K562 (cell line): ENCODE measurements at regions not wholly inside any gene's neighbourhood (a gene's known extent, or its start where the extent isn't known, plus 50 kb on each side); places are given as distances from the start of the nearest gene placed in this dataset.

Source experiments
- ATAC-seq: fragments of 200-7000 bp; cut with Tn5 transposase; 3 replicates; pipeline ENCODE4 v1.9.1; 2020; ENCODE audit warnings: moderate library complexity
- BruUV-seq: library from RNA; stranded (reverse); fragments of 400-500 nt; replicated peaks from 2 replicates; lab custom pipeline; 2021; lab: Mats Ljungman, UMichigan
- CTCF ChIA-PET: fragments of 300-600 bp; formaldehyde crosslinking; extraction: SDS; loops from one replicate; lab custom pipeline; 2021; ENCODE audit warnings: low intra/inter-chr PET ratio; lab: Yijun Ruan, JAX
- POLR2A ChIA-PET: fragments of 300-600, 350-650 bp; sonication (Branson Sonifier 250); formaldehyde crosslinking; extraction: SDS; loops from one replicate; lab custom pipeline; 2021; ENCODE audit warnings: antibody characterized with exemption, inconsistent platforms; lab: Yijun Ruan, JAX
- DNase-seq, 4 experiments: peaks; one replicate each; pipeline versions ENCODE4 v3.0.0 to v3.0.0-alpha.2; 2011 to 2018; ENCODE audit warnings: low spot score in 3 of 4, mixed read lengths in 3 of 4; ENCODE audit errors: extremely low read depth in 1 of 4
- FAIRE-seq: peaks from 2 replicates; lab custom pipeline; 2011; peaks lifted over from hg19 to GRCh38; lab: Jason Lieb, UNC
- H2AFZ ChIP-seq: 2 replicates; pipeline ENCODE4 v1.6.0; 2011; ENCODE audit warnings: low read depth, low read length, control low read depth, inconsistent platforms
- H3K27ac ChIP-seq: fragments of 200-600 bp; 3 replicates; pipeline ENCODE4 v1.8.0; 2011; ENCODE audit warnings: low read depth, mild to moderate bottlenecking, control low read depth, inconsistent platforms, low read length, moderate library complexity, mixed read lengths; ENCODE audit errors: extremely low read depth
- H3K27me3 ChIP-seq, 2 experiments: fragments of 300-600 bp in 1 of 2; 2 replicates in 1 of 2; 3 replicates in 1 of 2; pipeline versions ENCODE4 v1.6.0 to v1.8.0; 2011; ENCODE audit warnings: inconsistent platforms in 2 of 2, low read length in 2 of 2, mild to moderate bottlenecking in 1 of 2, mixed read lengths in 1 of 2, moderate library complexity in 1 of 2; ENCODE audit not compliant: control insufficient read depth in 2 of 2, insufficient read depth in 2 of 2
- H3K36me3 ChIP-seq: fragments of 300-600 bp; 3 replicates; pipeline ENCODE4 v1.8.0; 2011; ENCODE audit warnings: mild to moderate bottlenecking, low read length, inconsistent platforms; ENCODE audit not compliant: control insufficient read depth, insufficient read depth
- H3K4me1 ChIP-seq, 2 experiments: fragments of 200-600 bp in 1 of 2; replicated peaks in 1 of 2; 2 replicates in 1 of 2; 3 replicates in 1 of 2; pipeline versions ENCODE4 v1.5.1 to v1.8.0; 2011; ENCODE audit warnings: inconsistent platforms in 2 of 2, low read length in 2 of 2, mild to moderate bottlenecking in 1 of 2, mixed read lengths in 1 of 2, moderate library complexity in 1 of 2; ENCODE audit not compliant: control insufficient read depth in 2 of 2, insufficient read depth in 2 of 2
- H3K4me2 ChIP-seq: 2 replicates; pipeline ENCODE4 v1.6.1; 2011; ENCODE audit warnings: low read length, control low read depth, inconsistent platforms, mixed read lengths; ENCODE audit not compliant: insufficient read depth
- H3K4me3 ChIP-seq: fragments of 200-600 bp; sonication (generic), shearing (Covaris generic); 2 replicates; pipeline ENCODE4 v1.5.1; 2016; ENCODE audit warnings: control low read depth, inconsistent platforms
- H3K79me2 ChIP-seq: fragments of 200-600 bp; 3 replicates; pipeline ENCODE4 v1.8.0; 2011; ENCODE audit warnings: low read length, inconsistent platforms; ENCODE audit not compliant: control insufficient read depth, insufficient read depth
- H3K9ac ChIP-seq, 2 experiments: 2 replicates each; pipeline versions ENCODE4 v1.6.0 to v1.6.1; 2011; ENCODE audit warnings: low read depth in 2 of 2, low read length in 2 of 2, control low read depth in 1 of 2, inconsistent platforms in 1 of 2, mild to moderate bottlenecking in 1 of 2, mixed read lengths in 1 of 2; ENCODE audit not compliant: insufficient read depth in 1 of 2
- H3K9me1 ChIP-seq: one replicate; pipeline ENCODE4 v1.6.0; 2011; ENCODE audit warnings: inconsistent platforms, mild to moderate bottlenecking, low read length, moderate library complexity; ENCODE audit not compliant: control insufficient read depth, insufficient read depth
- H3K9me3 ChIP-seq: replicated peaks from 2 replicates; pipeline ENCODE4 v1.5.1; 2011; ENCODE audit warnings: low read depth, low read length, inconsistent platforms; ENCODE audit not compliant: control insufficient read depth, insufficient read depth
- H4K20me1 ChIP-seq: replicated peaks from 2 replicates; pipeline ENCODE4 v1.6.1; 2011; ENCODE audit warnings: low read length, inconsistent platforms, mixed read lengths; ENCODE audit not compliant: control insufficient read depth, insufficient read depth
- CLOCK ChIP-seq: fragments of 250-450 bp; sonication (Bioruptor Pico); IDR thresholded peaks from 2 replicates; pipeline ENCODE4 v1.4.0; 2020; ENCODE audit warnings: mild to moderate bottlenecking, moderate library complexity, borderline replicate concordance
- HBP1 ChIP-seq: fragments of 450-650 bp; formaldehyde crosslinking; IDR thresholded peaks from 2 replicates; pipeline ENCODE4 v1.4.0; 2022; ENCODE audit warnings: missing genetic modification characterization
- REST ChIP-seq, 2 experiments: fragments of 450-650 bp; formaldehyde crosslinking in 1 of 2; IDR thresholded peaks; 2 replicates each; pipeline versions ENCODE4 v1.4.0 to v1.6.1; 2014 to 2020; ENCODE audit warnings: mild to moderate bottlenecking in 2 of 2, borderline replicate concordance in 1 of 2, low read depth in 1 of 2
- ZNF175 ChIP-seq: fragments of 200-800 bp; sonication (Bioruptor generic); IDR thresholded peaks from 2 replicates; pipeline ENCODE4 v1.6.1; 2016; ENCODE audit warnings: low read depth, mild to moderate bottlenecking, missing genetic modification characterization, missing compliant biosample characterization
- WGBS: fragments of 100-300 bp; shearing (Covaris generic); methylation state at CpG from one replicate; pipeline ENCODE4 v1.1.6; 2016; ENCODE audit warnings: low coverage, mixed read lengths; ENCODE audit not compliant: insufficient coverage; ENCODE audit errors: missing lambda C conversion rate; 5-methylcytosine and 5-hydroxymethylcytosine counted together
- in situ Hi-C: fragments of 300-500 bp; cut with MboI; formaldehyde crosslinking; loops from 4 replicates; pipeline ENCODE4 v1.15.0; 2018; ENCODE audit warnings: inconsistent platforms, mixed read lengths
- intact Hi-C: fragments of 100-400 bp; cut with micrococcal nuclease; formaldehyde crosslinking; loops from 2 replicates; pipeline ENCODE4 v1.14.2; 2022

- TF ChIP-seq HBP1 (CRISPR knock-in tag) (no peak), CLOCK (CRISPR knock-in tag) (no peak), ZNF175 (no peak)
These were observed 149.1 kb upstream of the MYCN start (continued) for GRCh38 chr2:15791294-15791693.

- WGBS, result 0% methylated on average over 8 of the region's 8 CpGs
- DNase-seq, result no peak
- in situ Hi-C loops, result no loop called here
These were observed 148.0 kb upstream of the MYCN start for GRCh38 chr2:15792331-15792730.

More at GRCh38 chr2:15792331-15792730, 148.0 kb upstream of the MYCN start:
- Histone ChIP-seq H3K4me1 (no peaks in the 10 kb centered on the region), H3K9me1 (no peaks in the 10 kb centered on the region), H4K20me1 (no peaks in the 10 kb centered on the region), H3K9ac (no peak overlapping the region), H3K36me3 (no peaks in the 10 kb centered on the region), H3K4me3 (no peak overlapping the region), H2AFZ (no peak overlapping the region), H3K9me3 (no peaks in the 10 kb centered on the region), H3K4me2 (no peak overlapping the region), H3K27me3 (peaks cover 4 to 45% of the 10 kb centered on the region in 2 experiments; a peak in 3 of 5 replicates), H3K79me2 (no peaks in the 10 kb centered on the region), H3K27ac (no peak overlapping the region)
- CTCF ChIA-PET, result no interaction called here
- intact Hi-C loops, result no loop called here
- no TSS peak for BruUV-seq
- TF ChIP-seq REST (IDR thresholded peaks at IDR 0.05; ENCODE audit: borderline replicate concordance) (no peak), REST (CRISPR knock-in tag; IDR thresholded peaks at IDR 0.05; ENCODE audit: low read depth) (no peak), HBP1 (CRISPR knock-in tag) (no peak)
- FAIRE-seq, result no peak
- ATAC-seq, result no peak
- POLR2A ChIA-PET, result interaction anchor here (0.7 kb wide), 1 partner anchor 9 kb away, joined by 3 read pairs; no protein-coding TSS in a partner anchor
